ENCODE measurements at regions not wholly inside any gene's neighbourhood (a gene's known extent, or its start where the extent isn't known, plus 50 kb on each side); places are given as distances from the start of the nearest gene placed in this dataset.

- DNase-seq (ENCODE audit: low spot score in 2 of 2): no peak
- Histone ChIP-seq H3K4me1 (no peaks in the 10 kb centered on the region), H3K4me3 (no peak overlapping the region), H3K36me3 (no peaks in the 10 kb centered on the region), H3K9me3 (no peaks in the 10 kb centered on the region), H3K27me3 (no peaks in the 10 kb centered on the region), H3K27ac (no peak overlapping the region)
- TF ChIP-seq CTCF (IDR thresholded peaks at IDR 0.05): no peak
- no peak for TF ChIP-seq EP300 (IDR thresholded peaks at IDR 0.05)
- no peak for TF ChIP-seq POLR2A (IDR thresholded peaks at IDR 0.05)
- TF ChIP-seq POLR2AphosphoS5 (IDR thresholded peaks at IDR 0.05): no peak
- 85% methylated on average over 2 of the region's 2 CpGs for WGBS
Observed at GRCh38 chr4:124046190-124046589, 649.6 kb downstream of the SPRY1 start.

- WGBS: 87% methylated on average over 4 of the region's 4 CpGs
- TF ChIP-seq POLR2A (IDR thresholded peaks at IDR 0.05) (no peak), POLR2AphosphoS5 (IDR thresholded peaks at IDR 0.05) (no peak), CTCF (IDR thresholded peaks at IDR 0.05) (no peak), EP300 (IDR thresholded peaks at IDR 0.05) (no peak)
- no peaks in the 10 kb centered on the region for H3K9me3 ChIP-seq
- H3K36me3 ChIP-seq: no peaks in the 10 kb centered on the region
- no peak overlapping the region for H3K4me3 ChIP-seq
- H3K27me3 ChIP-seq: no peaks in the 10 kb centered on the region
- H3K4me1 ChIP-seq: no peaks in the 10 kb centered on the region
- no peak for DNase-seq (ENCODE audit: low spot score in 2 of 2)
- H3K27ac ChIP-seq: no peak overlapping the region
Observed at GRCh38 chr4:124053872-124054538, 657.4 kb downstream of the SPRY1 start.

DNA sequence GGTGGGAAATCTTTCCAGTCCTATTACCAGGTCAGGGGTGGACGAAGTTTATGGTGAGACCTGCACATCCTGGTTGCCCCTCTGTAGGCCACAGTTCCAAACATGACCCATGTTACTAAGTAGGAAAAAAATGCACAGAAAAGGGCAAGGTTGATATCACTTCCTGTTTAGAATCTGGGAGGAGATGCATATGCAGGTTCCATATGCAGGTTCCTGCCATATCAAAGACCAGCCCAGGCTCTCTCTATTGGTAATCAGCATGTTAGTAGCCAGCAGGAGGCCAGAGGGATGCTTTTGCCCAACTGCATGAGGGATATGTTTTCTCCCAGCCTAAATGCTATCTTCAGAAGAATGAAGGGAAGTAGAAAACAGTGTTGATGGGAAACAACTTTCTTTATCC, 657.2 kb downstream of the ANKRD50 start:
- no peaks in the 10 kb centered on the region for H3K36me3 ChIP-seq
- no peak for DNase-seq (ENCODE audit: low spot score in 2 of 2)
- WGBS: 95% methylated on average over 1 of the region's 1 CpG
- no peak overlapping the region for H3K27ac ChIP-seq
- TF ChIP-seq EP300 (IDR thresholded peaks at IDR 0.05) (no peak), CTCF (IDR thresholded peaks at IDR 0.05) (no peak), POLR2AphosphoS5 (IDR thresholded peaks at IDR 0.05) (no peak), POLR2A (IDR thresholded peaks at IDR 0.05) (no peak)
- H3K4me3 ChIP-seq: no peak overlapping the region
- no peaks in the 10 kb centered on the region for H3K9me3 ChIP-seq
- no peaks in the 10 kb centered on the region for H3K27me3 ChIP-seq
- H3K4me1 ChIP-seq: peaks cover 10% of the 10 kb centered on the region

- no peaks in the 10 kb centered on the region for H3K27me3 ChIP-seq
Observed at GRCh38 chr4:124055896-124056295, 656.6 kb downstream of the ANKRD50 start.

More at GRCh38 chr4:124055896-124056295, 656.6 kb downstream of the ANKRD50 start:
- Histone ChIP-seq H3K36me3 (no peaks in the 10 kb centered on the region), H3K4me1 (peaks cover 16% of the 10 kb centered on the region), H3K4me3 (no peak overlapping the region), H3K27ac (no peak overlapping the region), H3K9me3 (no peaks in the 10 kb centered on the region)
- no peak for DNase-seq (ENCODE audit: low spot score in 2 of 2)
- TF ChIP-seq POLR2A (IDR thresholded peaks at IDR 0.05) (no peak), EP300 (IDR thresholded peaks at IDR 0.05) (no peak), POLR2AphosphoS5 (IDR thresholded peaks at IDR 0.05) (no peak), CTCF (IDR thresholded peaks at IDR 0.05) (no peak)

All from suprapubic skin (tissue), 4 donors.